ENCODE measurements at regions not wholly inside any gene's neighbourhood (a gene's known extent, or its start where the extent isn't known, plus 50 kb on each side); places are given as distances from the start of the nearest gene placed in this dataset.

GRCh38 chr11:70528046-70528793 lies 129.9 kb downstream of the CTTN start:
- Histone ChIP-seq H3K27ac (ENCODE audit: low read length) (no peak overlapping the region), H3K4me1 (ENCODE audit: control insufficient read depth, insufficient read depth, low read length) (peaks cover 5% of the 10 kb centered on the region), H3K9me3 (ENCODE audit: control insufficient read depth, low read depth, low read length) (no peaks in the 10 kb centered on the region), H3K4me3 (ENCODE audit: low read length) (no peak overlapping the region), H3K36me3 (ENCODE audit: control insufficient read depth, insufficient read depth, low read length) (no peaks in the 10 kb centered on the region), H3K27me3 (ENCODE audit: control insufficient read depth, insufficient read depth, low read length) (no peaks in the 10 kb centered on the region)
- no CpG with 5 or more reads among the region's 33 CpGs for WGBS (ENCODE audit: insufficient coverage, low lambda C conversion rate)
- no peak for DNase-seq

DNA sequence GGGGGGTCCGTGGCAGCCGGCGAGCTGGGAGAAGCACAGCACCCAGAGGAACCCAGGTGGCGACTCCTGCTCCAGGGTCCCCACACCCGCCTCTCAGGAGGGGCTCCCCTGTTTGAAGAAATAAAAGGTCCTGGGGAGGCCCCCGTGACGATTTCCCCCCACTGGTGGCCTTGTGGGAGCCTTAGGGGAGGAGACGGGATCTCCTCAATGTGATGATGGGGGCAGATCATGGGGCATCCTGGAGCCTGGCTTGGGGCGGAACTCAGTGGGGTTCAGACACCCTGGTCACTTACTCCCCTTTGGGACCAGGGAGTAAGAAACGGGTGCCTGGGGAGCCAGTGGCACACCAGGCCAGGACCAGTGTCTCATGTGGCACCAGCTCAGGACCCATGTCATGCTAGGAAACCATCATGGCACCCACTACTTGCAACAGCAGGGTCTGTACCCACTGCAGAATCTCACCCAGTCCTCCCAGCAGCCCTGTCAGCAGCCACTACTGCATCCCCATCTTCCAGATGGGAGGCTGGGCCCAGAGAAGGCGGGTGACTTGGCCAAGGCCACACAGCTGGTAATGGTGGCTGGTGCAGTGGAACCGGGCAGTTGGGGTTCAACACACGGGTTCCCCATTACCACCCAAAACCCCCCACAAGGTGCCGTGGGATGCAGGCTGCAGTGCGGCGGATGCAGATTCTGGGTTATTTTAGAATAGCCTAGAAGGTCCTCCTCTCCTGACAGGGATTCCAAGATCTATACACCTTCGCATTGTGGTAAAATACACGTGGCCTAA lies 130.7 kb downstream of the CTTN start:
- no peak overlapping the region for H3K27ac ChIP-seq (ENCODE audit: low read length)
- H3K27me3 ChIP-seq (ENCODE audit: control insufficient read depth, insufficient read depth, low read length) = no peaks in the 10 kb centered on the region
- H3K4me1 ChIP-seq (ENCODE audit: control insufficient read depth, insufficient read depth, low read length) = peaks cover 4% of the 10 kb centered on the region
- no peak overlapping the region for H3K4me3 ChIP-seq (ENCODE audit: low read length)
- no peak for DNase-seq
- H3K36me3 ChIP-seq (ENCODE audit: control insufficient read depth, insufficient read depth, low read length) = no peaks in the 10 kb centered on the region
- whole genome bisulfite sequencing (ENCODE audit: insufficient coverage, low lambda C conversion rate) = no CpG with 5 or more reads among the region's 18 CpGs
- no peaks in the 10 kb centered on the region for H3K9me3 ChIP-seq (ENCODE audit: control insufficient read depth, low read depth, low read length)

- Histone ChIP-seq H3K36me3 (ENCODE audit: control insufficient read depth, insufficient read depth, low read length) (no peaks in the 10 kb centered on the region), H3K4me3 (ENCODE audit: low read length) (no peak overlapping the region), H3K27ac (ENCODE audit: low read length) (no peak overlapping the region), H3K27me3 (ENCODE audit: control insufficient read depth, insufficient read depth, low read length) (no peaks in the 10 kb centered on the region), H3K9me3 (ENCODE audit: control insufficient read depth, low read depth, low read length) (no peaks in the 10 kb centered on the region), H3K4me1 (ENCODE audit: control insufficient read depth, insufficient read depth, low read length) (no peaks in the 10 kb centered on the region)
- DNase-seq = no peak
- 100% methylated on average over 1 of the region's 10 CpGs for WGBS (ENCODE audit: insufficient coverage, low lambda C conversion rate)
Measured at GRCh38 chr11:70530010-70530409, 131.7 kb downstream of the CTTN start.

DNA sequence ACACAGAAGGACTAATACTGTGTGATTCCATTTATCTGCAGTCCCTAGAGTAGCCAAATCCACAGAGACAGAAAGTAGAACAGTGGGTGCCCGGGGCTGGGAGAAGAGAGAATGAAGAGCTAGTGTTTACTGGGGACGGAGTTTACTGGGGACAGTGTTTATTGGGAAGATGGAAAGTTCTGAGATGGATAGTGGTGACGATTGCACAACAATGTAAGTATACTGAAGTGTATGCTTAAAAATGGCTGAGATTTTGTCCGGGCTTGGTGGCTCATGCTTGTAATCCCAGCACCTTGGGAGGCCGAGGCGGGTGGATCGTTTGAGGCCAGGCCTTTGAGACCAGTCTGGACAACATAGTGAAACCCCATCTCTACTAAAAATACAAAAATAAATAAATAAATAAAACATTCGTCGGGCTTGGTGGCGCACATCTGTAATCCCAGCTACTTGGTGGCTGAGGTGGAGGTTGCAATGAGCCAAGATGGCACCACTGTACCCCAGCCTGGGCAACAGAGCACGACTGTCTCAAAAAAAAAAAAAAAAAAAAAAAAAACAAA lies 132.4 kb downstream of the CTTN start:
- Histone ChIP-seq H3K4me1 (ENCODE audit: control insufficient read depth, insufficient read depth, low read length) (no peaks in the 10 kb centered on the region), H3K9me3 (ENCODE audit: control insufficient read depth, low read depth, low read length) (no peaks in the 10 kb centered on the region), H3K36me3 (ENCODE audit: control insufficient read depth, insufficient read depth, low read length) (no peaks in the 10 kb centered on the region), H3K4me3 (ENCODE audit: low read length) (no peak overlapping the region), H3K27ac (ENCODE audit: low read length) (no peak overlapping the region), H3K27me3 (ENCODE audit: control insufficient read depth, insufficient read depth, low read length) (no peaks in the 10 kb centered on the region)
- DNase-seq = no peak
- 93% methylated on average over 3 of the region's 11 CpGs for WGBS (ENCODE audit: insufficient coverage, low lambda C conversion rate)

DNA sequence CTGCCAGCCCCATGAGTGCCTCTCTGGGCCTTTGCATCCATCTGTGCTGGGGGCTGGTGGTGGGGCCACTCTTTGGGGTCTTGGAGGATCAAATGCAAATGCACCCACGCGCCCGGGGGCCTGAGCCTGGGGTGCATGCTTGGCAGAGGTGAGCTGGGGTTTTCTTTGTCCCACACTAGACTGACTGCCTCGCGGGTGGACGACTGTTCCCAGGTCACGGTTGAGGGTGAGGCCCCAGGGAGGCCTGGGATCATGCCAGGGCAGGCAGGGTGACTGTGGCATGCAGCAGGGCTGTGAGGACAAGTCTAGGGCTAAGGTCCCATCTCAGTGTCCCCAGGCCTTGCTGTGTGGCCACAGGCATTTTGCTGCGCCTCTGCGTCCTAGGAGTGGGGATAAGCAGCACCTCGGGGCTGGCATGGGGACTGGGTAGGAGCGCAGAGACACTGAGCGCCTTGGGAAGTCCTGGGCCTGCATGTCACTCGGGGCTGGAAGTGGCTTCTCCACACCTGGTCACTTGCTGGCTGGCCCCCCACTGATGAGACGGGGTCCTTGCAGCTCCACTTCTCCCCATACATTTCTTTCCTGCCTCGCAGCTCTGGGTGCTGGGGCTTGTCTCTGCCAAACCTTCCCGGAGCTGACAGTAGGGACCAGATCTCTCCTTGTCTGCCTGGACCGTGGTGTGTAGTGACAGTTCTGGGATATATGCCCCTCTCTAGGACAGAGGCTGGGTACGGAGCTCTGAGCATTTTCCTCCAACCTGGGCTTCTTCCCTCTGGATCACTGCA lies 133.1 kb downstream of the CTTN start:
- H3K27ac ChIP-seq (ENCODE audit: low read length) = no peak overlapping the region
- H3K4me1 ChIP-seq (ENCODE audit: control insufficient read depth, insufficient read depth, low read length) = peaks cover 7% of the 10 kb centered on the region
- DNase-seq = no peak
- H3K27me3 ChIP-seq (ENCODE audit: control insufficient read depth, insufficient read depth, low read length) = no peaks in the 10 kb centered on the region
- no peak overlapping the region for H3K4me3 ChIP-seq (ENCODE audit: low read length)
- H3K9me3 ChIP-seq (ENCODE audit: control insufficient read depth, low read depth, low read length) = no peaks in the 10 kb centered on the region
- H3K36me3 ChIP-seq (ENCODE audit: control insufficient read depth, insufficient read depth, low read length) = no peaks in the 10 kb centered on the region
- no CpG with 5 or more reads among the region's 18 CpGs for WGBS (ENCODE audit: insufficient coverage, low lambda C conversion rate)

DNA sequence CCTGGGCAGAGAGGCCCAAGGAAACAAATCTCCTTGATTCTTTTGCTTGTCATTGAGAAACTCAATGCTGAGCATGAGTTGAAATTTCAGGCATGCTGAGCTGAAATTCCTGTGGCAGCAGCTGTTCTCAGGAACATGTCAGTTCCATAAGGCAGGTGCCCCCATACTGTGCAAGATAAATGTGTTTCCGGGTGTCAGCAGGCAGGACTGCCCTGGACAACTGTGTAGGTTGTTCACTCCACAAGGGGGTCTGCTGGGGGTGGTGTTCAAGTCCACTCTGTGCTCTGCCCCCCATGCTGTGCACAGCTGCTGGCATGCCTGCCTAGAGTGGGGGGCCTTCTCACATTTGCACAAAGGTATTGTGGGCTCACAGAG lies 133.7 kb downstream of the CTTN start:
- WGBS (ENCODE audit: insufficient coverage, low lambda C conversion rate) = no CpG with 5 or more reads among the region's 1 CpG
- Histone ChIP-seq H3K4me3 (ENCODE audit: low read length) (no peak overlapping the region), H3K27me3 (ENCODE audit: control insufficient read depth, insufficient read depth, low read length) (no peaks in the 10 kb centered on the region), H3K36me3 (ENCODE audit: control insufficient read depth, insufficient read depth, low read length) (no peaks in the 10 kb centered on the region), H3K27ac (ENCODE audit: low read length) (no peak overlapping the region), H3K4me1 (ENCODE audit: control insufficient read depth, insufficient read depth, low read length) (peaks cover 7% of the 10 kb centered on the region), H3K9me3 (ENCODE audit: control insufficient read depth, low read depth, low read length) (no peaks in the 10 kb centered on the region)
- DNase-seq = no peak

GRCh38 chr11:70532731-70533130 lies 134.4 kb downstream of the CTTN start:
- WGBS (ENCODE audit: insufficient coverage, low lambda C conversion rate) = no CpG with 5 or more reads among the region's 15 CpGs
- Histone ChIP-seq H3K4me3 (ENCODE audit: low read length) (no peak overlapping the region), H3K9me3 (ENCODE audit: control insufficient read depth, low read depth, low read length) (no peaks in the 10 kb centered on the region), H3K4me1 (ENCODE audit: control insufficient read depth, insufficient read depth, low read length) (peaks cover 7% of the 10 kb centered on the region), H3K27me3 (ENCODE audit: control insufficient read depth, insufficient read depth, low read length) (no peaks in the 10 kb centered on the region), H3K36me3 (ENCODE audit: control insufficient read depth, insufficient read depth, low read length) (no peaks in the 10 kb centered on the region), H3K27ac (ENCODE audit: low read length) (no peak overlapping the region)
- no peak for DNase-seq

GRCh38 chr11:70535191-70535971 lies 137.1 kb downstream of the CTTN start:
- 100% methylated on average over 7 of the region's 16 CpGs for WGBS (ENCODE audit: insufficient coverage, low lambda C conversion rate)
- peaks cover 7% of the 10 kb centered on the region for H3K4me1 ChIP-seq (ENCODE audit: control insufficient read depth, insufficient read depth, low read length)
- H3K4me3 ChIP-seq (ENCODE audit: low read length) = no peak overlapping the region
- no peak for DNase-seq
- H3K9me3 ChIP-seq (ENCODE audit: control insufficient read depth, low read depth, low read length) = no peaks in the 10 kb centered on the region
- H3K36me3 ChIP-seq (ENCODE audit: control insufficient read depth, insufficient read depth, low read length) = no peaks in the 10 kb centered on the region
- no peak overlapping the region for H3K27ac ChIP-seq (ENCODE audit: low read length)
- no peaks in the 10 kb centered on the region for H3K27me3 ChIP-seq (ENCODE audit: control insufficient read depth, insufficient read depth, low read length)

DNA sequence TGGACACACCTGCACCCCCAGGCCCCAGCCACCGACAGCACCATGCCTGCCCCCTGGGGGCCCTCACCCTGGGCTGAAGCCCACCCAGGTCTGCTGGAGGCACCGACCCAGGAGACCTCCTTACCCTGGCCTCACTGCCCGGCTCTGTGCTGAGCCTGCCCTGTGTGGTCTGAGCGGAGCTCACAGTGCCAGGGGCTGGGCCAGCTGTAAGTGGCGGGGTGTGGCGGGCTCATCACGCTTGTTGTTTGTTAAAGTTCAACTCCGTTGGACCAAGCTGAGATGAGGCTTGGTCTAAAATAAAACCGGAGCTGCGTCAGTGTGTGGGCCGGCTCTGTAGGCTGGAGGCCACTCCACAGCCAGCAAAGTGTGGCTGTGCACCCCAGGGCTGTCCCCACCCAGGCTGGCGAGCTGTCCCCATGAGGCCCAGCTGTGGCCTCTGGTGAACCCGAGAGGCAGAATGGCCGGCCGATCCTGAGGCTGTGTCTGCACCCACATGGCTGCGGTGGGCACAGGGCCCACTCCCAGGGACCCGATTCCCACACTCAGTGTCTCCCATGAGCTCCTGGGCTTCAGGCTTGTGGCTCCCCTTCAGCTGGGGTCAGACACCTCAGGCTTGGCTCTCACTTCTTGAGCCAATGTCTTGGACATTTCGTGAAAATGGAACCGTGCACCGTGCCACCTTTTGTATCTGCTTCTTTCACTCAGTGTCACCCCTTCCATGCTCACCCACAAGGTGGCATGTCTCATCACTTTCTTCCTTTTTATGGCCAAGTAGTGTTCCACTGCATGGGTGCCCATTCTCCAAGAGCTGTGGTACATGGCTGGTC lies 137.9 kb downstream of the CTTN start:
- no peaks in the 10 kb centered on the region for H3K27me3 ChIP-seq (ENCODE audit: control insufficient read depth, insufficient read depth, low read length)
- peaks cover 7% of the 10 kb centered on the region for H3K4me1 ChIP-seq (ENCODE audit: control insufficient read depth, insufficient read depth, low read length)
- H3K9me3 ChIP-seq (ENCODE audit: control insufficient read depth, low read depth, low read length) = peaks cover 1% of the 10 kb centered on the region
- peak in 1 of 2 donors; percentile 30 for DNase-seq
- no peak overlapping the region for H3K4me3 ChIP-seq (ENCODE audit: low read length)
- 100% methylated on average over 3 of the region's 20 CpGs for WGBS (ENCODE audit: insufficient coverage, low lambda C conversion rate)
- no peaks in the 10 kb centered on the region for H3K36me3 ChIP-seq (ENCODE audit: control insufficient read depth, insufficient read depth, low read length)
- H3K27ac ChIP-seq (ENCODE audit: low read length) = no peak overlapping the region
